ENCODE measurements at regions not wholly inside any gene's neighbourhood (a gene's known extent, or its start where the extent isn't known, plus 50 kb on each side); places are given as distances from the start of the nearest gene placed in this dataset.

- H3K27me3 ChIP-seq (replicated peaks in 1 of 7) = no peaks in the 10 kb centered on the region
- 89 to 92% (median 92%) methylated on average over 1 of the region's 1 CpG for WGBS, 5 donors
- intact Hi-C loops (cut with DNase I; ENCODE audit: low total_unique reads) = no loop called here
- no peaks in the 10 kb centered on the region for H3K36me3 ChIP-seq
- H3K27ac ChIP-seq = no peak overlapping the region
- no peaks in the 10 kb centered on the region for H3K4me1 ChIP-seq
- DNase-seq = no peak
- no peaks in the 10 kb centered on the region for H3K9me3 ChIP-seq
- no peak overlapping the region for H3K4me3 ChIP-seq
- no peak for TF ChIP-seq POLR2A (IDR thresholded peaks at IDR 0.05)
- no peak for TF ChIP-seq CTCF (IDR thresholded peaks at IDR 0.05 in 8 of 11, conservative IDR thresholded peaks at IDR 0.05 in 3 of 11)
- TF ChIP-seq POLR2AphosphoS5 (IDR thresholded peaks at IDR 0.05) = no peak
Measured at GRCh38 chr5:90287036-90287435, 122.5 kb downstream of the CETN3 start.

- intact Hi-C loops (cut with DNase I; ENCODE audit: low total_unique reads) = no loop called here
- TF ChIP-seq CTCF (IDR thresholded peaks at IDR 0.05 in 8 of 11, conservative IDR thresholded peaks at IDR 0.05 in 3 of 11) = no peak
- no peak for TF ChIP-seq POLR2AphosphoS5 (IDR thresholded peaks at IDR 0.05)
- no peak for TF ChIP-seq POLR2A (IDR thresholded peaks at IDR 0.05)
- DNase-seq = no peak
- no peak overlapping the region for H3K27ac ChIP-seq
- 57 to 84% (median 81%) methylated on average over 1 of the region's 1 CpG for WGBS, 5 donors
- H3K4me3 ChIP-seq = no peak overlapping the region
- H3K36me3 ChIP-seq = no peaks in the 10 kb centered on the region
- no peaks in the 10 kb centered on the region for H3K9me3 ChIP-seq
- H3K4me1 ChIP-seq = no peaks in the 10 kb centered on the region
- no peaks in the 10 kb centered on the region for H3K27me3 ChIP-seq (replicated peaks in 1 of 7)
Measured at GRCh38 chr5:90285581-90285980, 124.0 kb downstream of the CETN3 start.

- TF ChIP-seq CTCF (IDR thresholded peaks at IDR 0.05 in 8 of 11, conservative IDR thresholded peaks at IDR 0.05 in 3 of 11) (no peak), POLR2A (IDR thresholded peaks at IDR 0.05) (no peak), POLR2AphosphoS5 (IDR thresholded peaks at IDR 0.05) (no peak)
- Histone ChIP-seq H3K9me3 (no peaks in the 10 kb centered on the region), H3K4me3 (no peak overlapping the region), H3K4me1 (no peaks in the 10 kb centered on the region), H3K36me3 (no peaks in the 10 kb centered on the region), H3K27ac (no peak overlapping the region), H3K27me3 (replicated peaks in 1 of 7) (no peaks in the 10 kb centered on the region)
- intact Hi-C loops (cut with DNase I; ENCODE audit: low total_unique reads) = no loop called here
- no peak for DNase-seq
- 84 to 98% (median 91%) methylated on average over 1 of the region's 1 CpG for WGBS, 5 donors
Measured at GRCh38 chr5:90284375-90284774, 125.2 kb downstream of the CETN3 start.

GRCh38 chr5:90279091-90279490, 130.5 kb downstream of the CETN3 start:
- no peaks in the 10 kb centered on the region for H3K27me3 ChIP-seq (replicated peaks in 1 of 7)
- intact Hi-C loops (cut with DNase I; ENCODE audit: low total_unique reads) = no loop called here
- no peaks in the 10 kb centered on the region for H3K36me3 ChIP-seq
- H3K9me3 ChIP-seq = no peaks in the 10 kb centered on the region
- H3K4me3 ChIP-seq = no peak overlapping the region
- H3K27ac ChIP-seq = no peak overlapping the region
- H3K4me1 ChIP-seq = no peaks in the 10 kb centered on the region
- no peak for TF ChIP-seq CTCF (IDR thresholded peaks at IDR 0.05 in 8 of 11, conservative IDR thresholded peaks at IDR 0.05 in 3 of 11)
- TF ChIP-seq POLR2AphosphoS5 (IDR thresholded peaks at IDR 0.05) = no peak
- no peak for TF ChIP-seq POLR2A (IDR thresholded peaks at IDR 0.05)
- 84 to 89% (median 87%) methylated on average over 3 of the region's 3 CpGs for WGBS, 5 donors
- DNase-seq = no peak

Measured in spleen (tissue), 11 donors.